Breast epithelium (tissue), 4 donors: ENCODE measurements at regions not wholly inside any gene's neighbourhood (a gene's known extent, or its start where the extent isn't known, plus 50 kb on each side); places are given as distances from the start of the nearest gene placed in this dataset.
"Not testable (repeated sequence)": the region's sequence is repeated elsewhere in the genome, so short reads cannot be mapped to it uniquely, and the experiment has no call there.

Source experiments
- DNase-seq, 2 donors: peaks; one replicate each; pipeline ENCODE4 v3.0.0-alpha.2; 2019; ENCODE audit warnings: low spot score in 2 of 2
- H3K27ac ChIP-seq, 2 donors: fragments of 200-600 bp; sonication (generic) in 1 of 2; one replicate each; pipeline ENCODE4 v1.5.1; 2016 to 2019; ENCODE audit warnings: mild to moderate bottlenecking in 1 of 2
- H3K27me3 ChIP-seq, 2 donors: fragments of 200-600 bp; sonication (generic) in 1 of 2; one replicate each; pipeline versions ENCODE4 v1.5.1 to v1.6.0; 2017 to 2019; ENCODE audit warnings: control low read depth in 1 of 2, mild to moderate bottlenecking in 1 of 2
- H3K36me3 ChIP-seq: fragments of 200-600 bp; one replicate; pipeline ENCODE4 v1.5.1; 2019
- H3K4me1 ChIP-seq, 2 donors: fragments of 200-600 bp; sonication (generic); one replicate each; pipeline ENCODE4 v1.5.1; 2016 to 2019; ENCODE audit warnings: control low read depth in 1 of 2
- H3K4me3 ChIP-seq, 3 donors: fragments of 200-600 bp; sonication (generic); 1 replicate in 2 of 3; 2 replicates in 1 of 3; pipeline ENCODE4 v1.5.1; 2016 to 2019; ENCODE audit warnings: mild to moderate bottlenecking in 3 of 3, moderate library complexity in 2 of 3
- H3K9me3 ChIP-seq, 2 donors: fragments of 200-600 bp; sonication (generic) in 1 of 2; one replicate each; pipeline ENCODE4 v1.5.1; 2016 to 2019; ENCODE audit warnings: control low read depth in 1 of 2
- POLR2A ChIP-seq: fragments of 450-650 bp; IDR thresholded peaks from one replicate; pipeline ENCODE4 v1.6.1; 2016; ENCODE audit warnings: antibody characterized with exemption, mild to moderate bottlenecking, moderate library complexity
- POLR2AphosphoS5 ChIP-seq, 3 donors: sonication (generic); formaldehyde crosslinking; IDR thresholded peaks; one replicate each; pipeline ENCODE4 v1.6.1; 2017; ENCODE audit warnings: antibody characterized with exemption in 3 of 3
- intact Hi-C: fragments of 100-400 bp; cut with DNase I; formaldehyde crosslinking; loops from one replicate; pipeline ENCODE4 v1.15.1; 2023; ENCODE audit warnings: low total_unique reads
- TF ChIP-seq, protein P1 (sequence below), 3 donors: fragments of 450-650 bp; IDR thresholded peaks; one replicate each; pipeline ENCODE4 v1.5.1; 2016 to 2017; ENCODE audit warnings: antibody characterized with exemption in 3 of 3, mild to moderate bottlenecking in 3 of 3, moderate library complexity in 3 of 3

- intact Hi-C loops: no loop called here
Observed at GRCh38 chrX:465418-466215, 78.9 kb upstream of the PPP2R3B start.

DNA sequence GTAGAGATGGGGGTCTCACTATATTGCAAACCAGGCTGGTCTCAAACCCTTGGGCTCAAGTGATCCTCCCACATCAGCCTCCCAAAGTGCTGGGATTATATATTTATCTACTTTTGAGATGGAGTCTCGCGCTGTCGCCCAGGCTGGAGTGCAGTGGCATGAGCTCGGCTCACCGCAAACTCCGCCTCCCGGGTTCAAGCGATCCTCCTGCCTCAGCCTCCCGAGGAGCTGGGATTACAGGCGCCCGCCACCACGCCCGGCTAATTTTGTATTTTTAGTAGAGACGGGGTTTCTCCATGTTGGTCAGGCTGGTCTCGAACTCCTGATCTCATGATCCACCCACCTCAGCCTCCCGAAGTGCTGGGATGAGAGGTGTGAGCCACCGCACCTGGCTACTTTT lies 80.1 kb upstream of the PPP2R3B start:
- H3K4me3 ChIP-seq, H3K27me3 ChIP-seq, intact Hi-C loops, H3K4me1 ChIP-seq, H3K9me3 ChIP-seq, DNase-seq, H3K36me3 ChIP-seq, H3K27ac ChIP-seq: not testable (repeated sequence)

More at GRCh38 chrX:465418-466215, 78.9 kb upstream of the PPP2R3B start:
- no peak overlapping the region for H3K27ac ChIP-seq
- H3K27me3 ChIP-seq: peaks cover 0 to 5% of the 10 kb centered on the region in 2 donors
- DNase-seq: no peak
- no peak overlapping the region for H3K4me3 ChIP-seq
- no peak for TF ChIP-seq POLR2AphosphoS5 (IDR thresholded peaks at IDR 0.05)
- peaks cover 7 to 10% of the 10 kb centered on the region in 2 donors for H3K9me3 ChIP-seq
- no peaks in the 10 kb centered on the region for H3K4me1 ChIP-seq
- H3K36me3 ChIP-seq: no peaks in the 10 kb centered on the region

- DNase-seq, H3K36me3 ChIP-seq, intact Hi-C loops, H3K4me1 ChIP-seq, H3K27me3 ChIP-seq, H3K4me3 ChIP-seq, H3K27ac ChIP-seq: not testable (repeated sequence)
- peaks cover 7 to 11% of the 10 kb centered on the region in 2 donors for H3K9me3 ChIP-seq
Observed at GRCh38 chrX:467686-468085, 81.0 kb upstream of the PPP2R3B start.

GRCh38 chrX:468979-469378 lies 82.3 kb upstream of the PPP2R3B start:
- no peak for TF ChIP-seq POLR2AphosphoS5 (IDR thresholded peaks at IDR 0.05)
- TF ChIP-seq POLR2A: no peak
- TF ChIP-seq, protein P1, sequence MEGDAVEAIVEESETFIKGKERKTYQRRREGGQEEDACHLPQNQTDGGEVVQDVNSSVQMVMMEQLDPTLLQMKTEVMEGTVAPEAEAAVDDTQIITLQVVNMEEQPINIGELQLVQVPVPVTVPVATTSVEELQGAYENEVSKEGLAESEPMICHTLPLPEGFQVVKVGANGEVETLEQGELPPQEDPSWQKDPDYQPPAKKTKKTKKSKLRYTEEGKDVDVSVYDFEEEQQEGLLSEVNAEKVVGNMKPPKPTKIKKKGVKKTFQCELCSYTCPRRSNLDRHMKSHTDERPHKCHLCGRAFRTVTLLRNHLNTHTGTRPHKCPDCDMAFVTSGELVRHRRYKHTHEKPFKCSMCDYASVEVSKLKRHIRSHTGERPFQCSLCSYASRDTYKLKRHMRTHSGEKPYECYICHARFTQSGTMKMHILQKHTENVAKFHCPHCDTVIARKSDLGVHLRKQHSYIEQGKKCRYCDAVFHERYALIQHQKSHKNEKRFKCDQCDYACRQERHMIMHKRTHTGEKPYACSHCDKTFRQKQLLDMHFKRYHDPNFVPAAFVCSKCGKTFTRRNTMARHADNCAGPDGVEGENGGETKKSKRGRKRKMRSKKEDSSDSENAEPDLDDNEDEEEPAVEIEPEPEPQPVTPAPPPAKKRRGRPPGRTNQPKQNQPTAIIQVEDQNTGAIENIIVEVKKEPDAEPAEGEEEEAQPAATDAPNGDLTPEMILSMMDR (IDR thresholded peaks at IDR 0.05): no peak
- Histone ChIP-seq H3K4me3 (no peak overlapping the region), H3K4me1 (no peaks in the 10 kb centered on the region), H3K27ac (no peak overlapping the region), H3K36me3 (no peaks in the 10 kb centered on the region), H3K27me3 (peaks cover 0 to 3% of the 10 kb centered on the region in 2 donors), H3K9me3 (peaks cover 7 to 14% of the 10 kb centered on the region in 2 donors)
- no peak for DNase-seq
- intact Hi-C loops: no loop called here

GRCh38 chrX:470686-471085 lies 84.0 kb upstream of the PPP2R3B start:
- intact Hi-C loops: no loop called here
- TF ChIP-seq POLR2AphosphoS5 (IDR thresholded peaks at IDR 0.05) (no peak), POLR2A (no peak)
- TF ChIP-seq, protein P1 (IDR thresholded peaks at IDR 0.05): no peak
- DNase-seq: no peak
- peaks cover 0 to 3% of the 10 kb centered on the region in 2 donors for H3K27me3 ChIP-seq
- no peak overlapping the region for H3K27ac ChIP-seq
- H3K9me3 ChIP-seq: peaks cover 14 to 15% of the 10 kb centered on the region in 2 donors
- H3K4me1 ChIP-seq: no peaks in the 10 kb centered on the region
- no peak overlapping the region for H3K4me3 ChIP-seq
- no peaks in the 10 kb centered on the region for H3K36me3 ChIP-seq

GRCh38 chrX:471281-471680 lies 84.6 kb upstream of the PPP2R3B start:
- intact Hi-C loops: no loop called here
- H3K4me1 ChIP-seq: no peaks in the 10 kb centered on the region
- TF ChIP-seq POLR2AphosphoS5 (IDR thresholded peaks at IDR 0.05) (no peak), POLR2A (no peak)
- TF ChIP-seq, protein P1 (IDR thresholded peaks at IDR 0.05): no peak

GRCh38 chrX:472275-472674 lies 85.6 kb upstream of the PPP2R3B start:
- H3K4me3 ChIP-seq, H3K27ac ChIP-seq, intact Hi-C loops, DNase-seq, H3K36me3 ChIP-seq, H3K27me3 ChIP-seq, H3K4me1 ChIP-seq: not testable (repeated sequence)
- peaks cover 14 to 29% of the 10 kb centered on the region in 2 donors for H3K9me3 ChIP-seq

More at GRCh38 chrX:471281-471680, 84.6 kb upstream of the PPP2R3B start:
- H3K27ac ChIP-seq: no peak overlapping the region
- H3K27me3 ChIP-seq: peaks cover 0 to 3% of the 10 kb centered on the region in 2 donors
- H3K9me3 ChIP-seq: peaks cover 14 to 21% of the 10 kb centered on the region in 2 donors
- DNase-seq: no peak
- no peak overlapping the region for H3K4me3 ChIP-seq
- H3K36me3 ChIP-seq: no peaks in the 10 kb centered on the region
